Adrenal gland (tissue), 9 donors: ENCODE measurements at regions not wholly inside any gene's neighbourhood (a gene's known extent, or its start where the extent isn't known, plus 50 kb on each side); places are given as distances from the start of the nearest gene placed in this dataset.

ENCODE experiments used
- DNase-seq, 7 donors: peaks; one replicate each; pipeline ENCODE4 v3.0.0-alpha.2; 2019 to 2020
- H3K27ac ChIP-seq, 5 donors: fragments of 200-600 bp; sonication (generic) in 4 of 5; 1 replicate in 3 of 5; 2 replicates in 2 of 5; pipeline versions ENCODE4 v1.5.1 to v1.8.0; 2016 to 2020; ENCODE audit warnings: mild to moderate bottlenecking in 1 of 5
- H3K27me3 ChIP-seq: fragments of 200-600 bp; 2 replicates; pipeline ENCODE4 v1.8.0; 2021
- H3K36me3 ChIP-seq, 2 donors: fragments of 200-600 bp; replicated peaks in 1 of 2; 1 replicate in 1 of 2; 2 replicates in 1 of 2; pipeline versions ENCODE4 v1.5.1 to v1.8.0; 2018 to 2022
- H3K4me1 ChIP-seq, 2 donors: fragments of 200-600 bp; replicated peaks in 1 of 2; 1 replicate in 1 of 2; 2 replicates in 1 of 2; pipeline versions ENCODE4 v1.5.1 to v1.8.0; 2018 to 2021
- H3K4me3 ChIP-seq, 4 donors: fragments of 200-600 bp; sonication (generic) in 3 of 4; one replicate each; pipeline ENCODE4 v1.5.1; 2016 to 2018
- H3K9me3 ChIP-seq, 3 donors: fragments of 200-600 bp; sonication (generic) in 1 of 3; replicated peaks in 1 of 3; 1 replicate in 2 of 3; 2 replicates in 1 of 3; pipeline versions ENCODE4 v1.5.1 to v1.8.0; 2016 to 2021
- POLR2A ChIP-seq, 2 donors: fragments of 450-650 bp; IDR thresholded peaks; one replicate each; pipeline ENCODE4 v1.6.1; 2017; ENCODE audit warnings: antibody characterized with exemption in 2 of 2, mild to moderate bottlenecking in 2 of 2, moderate library complexity in 1 of 2
- WGBS, 4 donors: extraction: QIAGEN DNeasy Blood & Tissue Kit in 2 of 4; methylation state at CpG; one replicate each; pipeline versions ENCODE4 v1.1.5 to v1.1.7; 2013 to 2017; 5-methylcytosine and 5-hydroxymethylcytosine counted together
- intact Hi-C, 2 donors: fragments of 100-400 bp; cut with DNase I; formaldehyde crosslinking; loops; one replicate each; pipeline versions ENCODE4 v1.14.1 to v1.15.0; 2022 to 2023
- TF ChIP-seq, protein P1 (sequence below), 6 experiments: fragments of 450-650 bp in 4 of 6; fragments of 200-600 bp in 2 of 6; sonication (generic) in 1 of 6; IDR thresholded peaks; 1 replicate in 5 of 6; 2 replicates in 1 of 6; pipeline versions ENCODE4 v1.5.1 to v1.8.0; 2016 to 2021; ENCODE audit warnings: antibody characterized with exemption in 6 of 6, mild to moderate bottlenecking in 2 of 6, moderate library complexity in 1 of 6
- donor health status: healthy with polysubstance abuse.
- donor health status: Bipolar disorder and iron deficiency.
- donor health status: DM: yes; HTN: yes; CAD: no.
- donor health status: DM: no; HTN: no; CAD: no.
- donor health status: DM: no; HTN: no; CAD: no.

GRCh38 chr4:62640296-62640695 is 1440.2 kb downstream of the ADGRL3 start:
- Histone ChIP-seq H3K27ac (no peak overlapping the region), H3K9me3 (peaks cover 0 to 5% (median 0%) of the 10 kb centered on the region in 3 donors), H3K36me3 (no peaks in the 10 kb centered on the region), H3K27me3 (no peaks in the 10 kb centered on the region), H3K4me3 (no peak overlapping the region), H3K4me1 (no peaks in the 10 kb centered on the region)
- WGBS, 4 donors, result 55 to 61% (median 58%) methylated on average over 2 of the region's 2 CpGs
- TF ChIP-seq, protein P1, sequence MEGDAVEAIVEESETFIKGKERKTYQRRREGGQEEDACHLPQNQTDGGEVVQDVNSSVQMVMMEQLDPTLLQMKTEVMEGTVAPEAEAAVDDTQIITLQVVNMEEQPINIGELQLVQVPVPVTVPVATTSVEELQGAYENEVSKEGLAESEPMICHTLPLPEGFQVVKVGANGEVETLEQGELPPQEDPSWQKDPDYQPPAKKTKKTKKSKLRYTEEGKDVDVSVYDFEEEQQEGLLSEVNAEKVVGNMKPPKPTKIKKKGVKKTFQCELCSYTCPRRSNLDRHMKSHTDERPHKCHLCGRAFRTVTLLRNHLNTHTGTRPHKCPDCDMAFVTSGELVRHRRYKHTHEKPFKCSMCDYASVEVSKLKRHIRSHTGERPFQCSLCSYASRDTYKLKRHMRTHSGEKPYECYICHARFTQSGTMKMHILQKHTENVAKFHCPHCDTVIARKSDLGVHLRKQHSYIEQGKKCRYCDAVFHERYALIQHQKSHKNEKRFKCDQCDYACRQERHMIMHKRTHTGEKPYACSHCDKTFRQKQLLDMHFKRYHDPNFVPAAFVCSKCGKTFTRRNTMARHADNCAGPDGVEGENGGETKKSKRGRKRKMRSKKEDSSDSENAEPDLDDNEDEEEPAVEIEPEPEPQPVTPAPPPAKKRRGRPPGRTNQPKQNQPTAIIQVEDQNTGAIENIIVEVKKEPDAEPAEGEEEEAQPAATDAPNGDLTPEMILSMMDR (IDR thresholded peaks at IDR 0.05), result no peak
- TF ChIP-seq POLR2A (IDR thresholded peaks at IDR 0.05), result no peak
- intact Hi-C loops, result no loop called here
- DNase-seq, result no peak

DNA sequence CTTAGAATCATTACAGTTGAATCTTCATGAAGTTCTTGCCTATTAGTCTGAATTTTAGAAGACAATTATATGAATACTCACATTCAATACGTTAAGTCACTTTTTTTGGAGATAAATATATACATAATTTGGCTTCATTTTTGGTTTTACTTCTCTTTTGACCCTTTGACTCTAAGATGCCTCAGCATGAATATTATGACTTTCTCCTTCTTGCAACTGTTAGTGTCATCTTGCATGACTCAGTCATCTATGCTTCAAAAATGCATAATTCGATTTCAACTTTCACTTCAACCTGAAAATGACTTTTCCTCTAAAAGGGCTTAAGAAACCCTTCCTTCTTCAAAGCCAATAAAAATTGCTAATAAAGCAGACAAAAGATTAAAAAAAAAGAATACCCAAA is 1427.5 kb downstream of the ADGRL3 start:
- Histone ChIP-seq H3K4me3 (no peak overlapping the region), H3K36me3 (no peaks in the 10 kb centered on the region), H3K4me1 (no peaks in the 10 kb centered on the region), H3K9me3 (no peaks in the 10 kb centered on the region), H3K27ac (no peak overlapping the region), H3K27me3 (no peaks in the 10 kb centered on the region)
- TF ChIP-seq, protein P1 (IDR thresholded peaks at IDR 0.05), result no peak
- no peak for TF ChIP-seq POLR2A (IDR thresholded peaks at IDR 0.05)
- intact Hi-C loops, result no loop called here
- no peak for DNase-seq
- WGBS, 4 donors, result 73 to 78% (median 75%) methylated on average over 2 of the region's 2 CpGs

DNA sequence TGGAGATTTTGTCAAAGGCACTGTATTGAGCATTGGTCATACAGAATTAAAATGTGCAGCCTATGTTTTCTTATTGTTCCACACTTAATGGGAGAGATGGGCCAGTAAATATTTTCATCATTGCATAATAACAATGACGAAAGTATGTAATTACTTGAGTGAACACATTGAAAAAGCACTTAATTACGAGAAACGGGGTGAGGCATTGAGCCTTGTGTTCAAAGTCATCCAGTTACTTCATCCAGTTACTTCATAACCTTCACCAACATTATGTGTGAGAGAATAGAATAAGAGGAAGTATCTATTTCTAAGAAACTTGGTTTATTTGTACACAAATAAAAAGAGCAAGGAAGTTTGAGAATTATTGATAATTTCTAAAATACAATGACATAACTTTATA is 1427.0 kb downstream of the ADGRL3 start:
- Histone ChIP-seq H3K4me3 (no peak overlapping the region), H3K9me3 (no peaks in the 10 kb centered on the region), H3K27ac (no peak overlapping the region), H3K36me3 (no peaks in the 10 kb centered on the region), H3K4me1 (no peaks in the 10 kb centered on the region), H3K27me3 (no peaks in the 10 kb centered on the region)
- 60 to 78% (median 72%) methylated on average over 3 of the region's 3 CpGs for WGBS, 4 donors
- intact Hi-C loops, result no loop called here
- DNase-seq, result no peak
- no peak for TF ChIP-seq POLR2A (IDR thresholded peaks at IDR 0.05)
- TF ChIP-seq, protein P1 (IDR thresholded peaks at IDR 0.05), result no peak

GRCh38 chr4:62622089-62622488 is 1422.0 kb downstream of the ADGRL3 start:
- no peaks in the 10 kb centered on the region for H3K36me3 ChIP-seq
- no peaks in the 10 kb centered on the region for H3K4me1 ChIP-seq
- intact Hi-C loops, result no loop called here
- H3K27me3 ChIP-seq, result no peaks in the 10 kb centered on the region
- TF ChIP-seq, protein P1 (IDR thresholded peaks at IDR 0.05), result no peak
- no peak for TF ChIP-seq POLR2A (IDR thresholded peaks at IDR 0.05)
- no peak for DNase-seq
- H3K4me3 ChIP-seq, result no peak overlapping the region
- no peak overlapping the region for H3K27ac ChIP-seq
- H3K9me3 ChIP-seq, result no peaks in the 10 kb centered on the region
